ENCODE measurements at regions not wholly inside any gene's neighbourhood (a gene's known extent, or its start where the extent isn't known, plus 50 kb on each side); places are given as distances from the start of the nearest gene placed in this dataset.

- DNase-seq (ENCODE audit: low read depth): no peak
- no peak overlapping the region for H3K4me3 ChIP-seq (ENCODE audit: control insufficient read depth, low read depth, low read length)
- TF ChIP-seq, protein P1, sequence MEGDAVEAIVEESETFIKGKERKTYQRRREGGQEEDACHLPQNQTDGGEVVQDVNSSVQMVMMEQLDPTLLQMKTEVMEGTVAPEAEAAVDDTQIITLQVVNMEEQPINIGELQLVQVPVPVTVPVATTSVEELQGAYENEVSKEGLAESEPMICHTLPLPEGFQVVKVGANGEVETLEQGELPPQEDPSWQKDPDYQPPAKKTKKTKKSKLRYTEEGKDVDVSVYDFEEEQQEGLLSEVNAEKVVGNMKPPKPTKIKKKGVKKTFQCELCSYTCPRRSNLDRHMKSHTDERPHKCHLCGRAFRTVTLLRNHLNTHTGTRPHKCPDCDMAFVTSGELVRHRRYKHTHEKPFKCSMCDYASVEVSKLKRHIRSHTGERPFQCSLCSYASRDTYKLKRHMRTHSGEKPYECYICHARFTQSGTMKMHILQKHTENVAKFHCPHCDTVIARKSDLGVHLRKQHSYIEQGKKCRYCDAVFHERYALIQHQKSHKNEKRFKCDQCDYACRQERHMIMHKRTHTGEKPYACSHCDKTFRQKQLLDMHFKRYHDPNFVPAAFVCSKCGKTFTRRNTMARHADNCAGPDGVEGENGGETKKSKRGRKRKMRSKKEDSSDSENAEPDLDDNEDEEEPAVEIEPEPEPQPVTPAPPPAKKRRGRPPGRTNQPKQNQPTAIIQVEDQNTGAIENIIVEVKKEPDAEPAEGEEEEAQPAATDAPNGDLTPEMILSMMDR (IDR thresholded peaks at IDR 0.05; ENCODE audit: control insufficient read depth, insufficient read depth, low read depth, low read length, missing control alignments): no peak
Observed at GRCh38 chr3:178318941-178319816, 217.1 kb upstream of the KCNMB2 start.

GRCh38 chr3:178320456-178321351 lies 215.5 kb upstream of the KCNMB2 start:
- no peak overlapping the region for H3K4me3 ChIP-seq (ENCODE audit: control insufficient read depth, low read depth, low read length)
- no peak for DNase-seq (ENCODE audit: low read depth)
- TF ChIP-seq, protein P1 (IDR thresholded peaks at IDR 0.05; ENCODE audit: control insufficient read depth, insufficient read depth, low read depth, low read length, missing control alignments): peak; percentile 2

DNA sequence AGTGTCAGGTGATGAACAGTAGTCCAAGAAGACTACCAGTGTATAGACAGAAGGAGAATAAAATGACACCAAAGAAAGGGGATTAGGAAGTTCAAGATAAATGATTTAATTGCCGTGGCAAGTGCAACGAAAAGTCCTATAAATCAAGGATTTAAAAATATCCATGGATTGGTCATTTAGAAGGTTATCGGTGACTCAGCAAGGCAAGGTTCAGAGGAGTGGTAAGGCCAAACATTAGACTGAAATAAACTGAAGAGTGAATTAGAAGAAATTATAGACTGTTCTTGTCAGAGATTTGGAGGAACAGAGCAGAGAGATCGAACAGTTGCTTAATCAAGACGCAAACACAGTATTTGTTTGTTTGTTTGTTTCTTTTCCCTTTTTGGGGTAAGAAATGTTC lies 211.9 kb upstream of the KCNMB2 start:
- no peak for DNase-seq (ENCODE audit: low read depth)

DNA sequence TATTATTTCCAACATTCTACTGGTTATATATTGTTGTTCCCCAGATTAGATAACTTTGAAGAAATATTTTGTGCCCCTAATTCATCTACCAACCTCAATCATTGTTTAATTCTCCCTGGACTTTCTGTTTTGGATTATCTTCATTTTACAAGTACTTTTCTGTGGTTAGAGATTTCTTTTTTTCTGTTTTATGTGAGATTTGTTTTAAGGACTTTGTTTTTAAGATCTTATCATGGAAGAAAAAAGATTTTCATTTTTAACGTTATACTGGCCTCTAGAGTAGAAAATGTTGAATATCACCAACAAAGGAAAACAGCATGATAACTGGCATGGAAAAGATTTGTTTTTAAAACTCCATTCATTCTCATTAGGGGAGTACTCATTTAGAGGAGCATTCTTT lies 210.9 kb upstream of the KCNMB2 start:
- no peak overlapping the region for H3K4me3 ChIP-seq (ENCODE audit: control insufficient read depth, low read depth, low read length)
- peak; percentile 37 for DNase-seq (ENCODE audit: low read depth)

More for the DNA sequence above, 211.9 kb upstream of the KCNMB2 start:
- TF ChIP-seq, protein P1 (IDR thresholded peaks at IDR 0.05; ENCODE audit: control insufficient read depth, insufficient read depth, low read depth, low read length, missing control alignments): no peak
- no peak overlapping the region for H3K4me3 ChIP-seq (ENCODE audit: control insufficient read depth, low read depth, low read length)

DNA sequence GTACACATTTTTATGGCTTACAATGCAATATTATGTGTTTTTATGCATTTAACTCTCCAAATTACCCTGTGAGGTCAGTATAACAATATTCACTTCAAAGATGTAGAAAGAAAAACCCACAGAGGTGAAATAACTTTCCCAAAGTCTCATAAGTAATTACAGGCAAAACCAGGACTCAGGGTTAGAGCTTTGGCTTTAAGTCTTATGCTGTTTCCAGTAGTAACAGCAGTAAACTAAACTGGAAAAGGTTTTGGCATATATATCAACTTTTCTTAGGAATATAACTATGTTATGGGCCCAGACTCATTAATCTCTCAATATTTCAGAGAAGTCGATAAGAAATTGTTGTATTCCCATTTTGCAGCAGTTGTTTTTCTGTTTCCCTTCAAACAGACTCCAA lies 206.3 kb upstream of the KCNMB2 start:
- H3K4me3 ChIP-seq (ENCODE audit: control insufficient read depth, low read depth, low read length): no peak overlapping the region
- TF ChIP-seq, protein P1 (IDR thresholded peaks at IDR 0.05; ENCODE audit: control insufficient read depth, insufficient read depth, low read depth, low read length, missing control alignments): no peak
- DNase-seq (ENCODE audit: low read depth): no peak

More for the DNA sequence above, 210.9 kb upstream of the KCNMB2 start:
- TF ChIP-seq, protein P1 (IDR thresholded peaks at IDR 0.05; ENCODE audit: control insufficient read depth, insufficient read depth, low read depth, low read length, missing control alignments): peak; percentile 27

GRCh38 chr3:178334239-178334638 lies 202.0 kb upstream of the KCNMB2 start:
- no peak overlapping the region for H3K4me3 ChIP-seq (ENCODE audit: control insufficient read depth, low read depth, low read length)
- DNase-seq (ENCODE audit: low read depth): no peak
- TF ChIP-seq, protein P1 (IDR thresholded peaks at IDR 0.05; ENCODE audit: control insufficient read depth, insufficient read depth, low read depth, low read length, missing control alignments): no peak
